Fibroblast of skin of back (primary cell): ENCODE measurements at regions not wholly inside any gene's neighbourhood (a gene's known extent, or its start where the extent isn't known, plus 50 kb on each side); places are given as distances from the start of the nearest gene placed in this dataset.
A peak's percentile ranks its signal among the peaks of the same experiment; 100 is the strongest.
"Not testable (repeated sequence)": the region's sequence is repeated elsewhere in the genome, so short reads cannot be mapped to it uniquely, and the experiment has no call there.

Source experiments
- DNase-seq: peaks from one replicate; pipeline ENCODE4 v3.0.0-alpha.2; 2013

- DNase-seq, result peak; percentile 62
Observed at GRCh38 chr6:78593898-78594667, 273.3 kb upstream of the IRAK1BP1 start.

- peak; percentile 35 for DNase-seq
Observed at GRCh38 chr6:78594668-78595066, 272.7 kb upstream of the IRAK1BP1 start.

- no peak for DNase-seq
Observed at GRCh38 chr6:78597966-78598365, 269.4 kb upstream of the IRAK1BP1 start.

- DNase-seq, result peak; percentile 99
Observed at GRCh38 chr6:78598966-78599365, 268.4 kb upstream of the IRAK1BP1 start.

- DNase-seq, result peak; percentile 63
Observed at GRCh38 chr6:78599526-78599925, 267.8 kb upstream of the IRAK1BP1 start.

GRCh38 chr6:78605909-78606446 is 261.4 kb upstream of the IRAK1BP1 start:
- DNase-seq, result peak; percentile 95

GRCh38 chr6:78607189-78607588 is 260.2 kb upstream of the IRAK1BP1 start:
- DNase-seq, result peak; percentile 87

GRCh38 chr6:78611102-78611620 is 256.2 kb upstream of the IRAK1BP1 start:
- DNase-seq, result no peak

GRCh38 chr6:78611886-78612480 is 255.4 kb upstream of the IRAK1BP1 start:
- no peak for DNase-seq

GRCh38 chr6:78614961-78615360 is 252.4 kb upstream of the IRAK1BP1 start:
- no peak for DNase-seq

GRCh38 chr6:78615430-78615904 is 251.9 kb upstream of the IRAK1BP1 start:
- DNase-seq, result peak; percentile 45

- no peak for DNase-seq
Observed at GRCh38 chr6:78618970-78619369, 248.4 kb upstream of the IRAK1BP1 start.

- DNase-seq, result no peak
Observed at GRCh38 chr6:78623554-78623953, 243.8 kb upstream of the IRAK1BP1 start.

- DNase-seq, result peak; percentile 61
Observed at GRCh38 chr6:78629154-78629721, 238.1 kb upstream of the IRAK1BP1 start.

GRCh38 chr6:78629836-78630235 is 237.5 kb upstream of the IRAK1BP1 start:
- no peak for DNase-seq

- DNase-seq, result no peak
Observed at GRCh38 chr6:78631976-78632375, 235.4 kb upstream of the IRAK1BP1 start.

- DNase-seq, result no peak
Observed at GRCh38 chr6:78639111-78640110, 227.9 kb upstream of the IRAK1BP1 start.

- DNase-seq, result not testable (repeated sequence)
Observed at GRCh38 chr6:78643976-78644375, 223.4 kb upstream of the IRAK1BP1 start.

- DNase-seq, result not testable (repeated sequence)
Observed at GRCh38 chr6:78646542-78647415, 220.6 kb upstream of the IRAK1BP1 start.

- not testable (repeated sequence) for DNase-seq
Observed at GRCh38 chr6:78665819-78666218, 201.5 kb upstream of the IRAK1BP1 start.

- no peak for DNase-seq
Observed at GRCh38 chr6:78666764-78667163, 200.6 kb upstream of the IRAK1BP1 start.
